Thoracic aorta (tissue), 2 donors: ENCODE measurements at regions not wholly inside any gene's neighbourhood (a gene's known extent, or its start where the extent isn't known, plus 50 kb on each side); places are given as distances from the start of the nearest gene placed in this dataset.
"Not testable (repeated sequence)": the region's sequence is repeated elsewhere in the genome, so short reads cannot be mapped to it uniquely, and the experiment has no call there.

Experiments used
- ATAC-seq: fragments of 150-250 bp; one replicate; pipeline ENCODE4 v1.8.0; 2017; ENCODE audit warnings: low read depth; ENCODE audit not compliant: insufficient number of reproducible peaks, low FRiP score
- DNase-seq: peaks from one replicate; pipeline ENCODE4 v3.0.0-alpha.2; 2020; ENCODE audit warnings: low spot score
- H3K27ac ChIP-seq, 2 donors: fragments of 200-600 bp; sonication (generic); 1 replicate in 1 of 2; 2 replicates in 1 of 2; pipeline ENCODE4 v1.5.1; 2016; ENCODE audit warnings: mild to moderate bottlenecking in 2 of 2, moderate library complexity in 2 of 2
- H3K27me3 ChIP-seq: fragments of 200-600 bp; sonication (generic); replicated peaks from 2 replicates; pipeline ENCODE4 v1.6.0; 2016; ENCODE audit warnings: mild to moderate bottlenecking; ENCODE audit not compliant: insufficient read depth
- H3K36me3 ChIP-seq: fragments of 200-600 bp; sonication (generic); one replicate; pipeline ENCODE4 v1.5.1; 2016
- H3K4me1 ChIP-seq, 2 donors: fragments of 200-600 bp; sonication (generic); 1 replicate in 1 of 2; 2 replicates in 1 of 2; pipeline versions ENCODE4 v1.5.1 to v1.6.0; 2016; ENCODE audit warnings: low read depth in 2 of 2, mild to moderate bottlenecking in 1 of 2; ENCODE audit not compliant: control insufficient read depth in 1 of 2
- H3K4me3 ChIP-seq: fragments of 200-600 bp; sonication (generic); 2 replicates; pipeline ENCODE4 v1.5.1; 2016; ENCODE audit warnings: mild to moderate bottlenecking
- H3K9me3 ChIP-seq: fragments of 200-600 bp; sonication (generic); 2 replicates; pipeline ENCODE4 v1.5.1; 2016
- CTCF ChIP-seq: fragments of 200-600 bp; sonication (generic); IDR thresholded peaks from one replicate; pipeline ENCODE4 v1.5.1; 2019; ENCODE audit warnings: antibody characterized with exemption

GRCh38 chr14:39548358-39548757 is 116.1 kb upstream of the FBXO33 start:
- ATAC-seq, result no peak
- Histone ChIP-seq H3K27me3 (no peaks in the 10 kb centered on the region), H3K9me3 (peaks cover 6% of the 10 kb centered on the region), H3K27ac (no peak overlapping the region), H3K4me1 (no peaks in the 10 kb centered on the region), H3K4me3 (no peak overlapping the region), H3K36me3 (no peaks in the 10 kb centered on the region)
- no peak for DNase-seq
- no peak for TF ChIP-seq CTCF

DNA sequence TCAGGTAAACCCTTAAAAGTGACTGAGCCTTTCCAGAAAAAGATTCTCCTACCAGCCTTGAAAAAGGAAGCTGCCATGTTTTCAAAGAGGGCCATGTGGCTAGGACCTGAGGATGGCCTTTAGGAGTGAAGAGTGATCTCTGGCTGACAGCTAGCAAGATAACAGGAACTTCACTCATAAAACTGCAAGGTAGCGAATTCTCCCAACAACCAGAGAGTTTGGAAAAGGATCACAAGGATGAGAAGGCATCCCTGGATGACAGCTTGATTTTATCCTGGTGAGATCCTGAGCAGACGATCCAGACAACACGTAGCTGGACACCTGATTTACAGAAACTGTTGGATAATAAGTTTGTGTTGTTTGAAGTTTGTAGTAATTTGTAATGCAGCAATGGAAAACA is 115.6 kb upstream of the FBXO33 start:
- H3K27me3 ChIP-seq, result no peaks in the 10 kb centered on the region
- DNase-seq (no peak), ATAC-seq (no peak)
- no peak overlapping the region for H3K27ac ChIP-seq
- TF ChIP-seq CTCF, result no peak
- H3K4me1 ChIP-seq, result no peaks in the 10 kb centered on the region
- peaks cover 11% of the 10 kb centered on the region for H3K9me3 ChIP-seq
- H3K4me3 ChIP-seq, result no peak overlapping the region
- H3K36me3 ChIP-seq, result no peaks in the 10 kb centered on the region

- Histone ChIP-seq H3K36me3 (no peaks in the 10 kb centered on the region), H3K9me3 (peaks cover 3% of the 10 kb centered on the region), H3K27ac (no peak overlapping the region), H3K4me3 (no peak overlapping the region), H3K4me1 (peaks cover 4 to 8% of the 10 kb centered on the region in 2 donors), H3K27me3 (no peaks in the 10 kb centered on the region)
- TF ChIP-seq CTCF, result no peak
- ATAC-seq (no peak), DNase-seq (no peak)
Measured at GRCh38 chr14:39505812-39506211, 73.6 kb upstream of the FBXO33 start.

DNA sequence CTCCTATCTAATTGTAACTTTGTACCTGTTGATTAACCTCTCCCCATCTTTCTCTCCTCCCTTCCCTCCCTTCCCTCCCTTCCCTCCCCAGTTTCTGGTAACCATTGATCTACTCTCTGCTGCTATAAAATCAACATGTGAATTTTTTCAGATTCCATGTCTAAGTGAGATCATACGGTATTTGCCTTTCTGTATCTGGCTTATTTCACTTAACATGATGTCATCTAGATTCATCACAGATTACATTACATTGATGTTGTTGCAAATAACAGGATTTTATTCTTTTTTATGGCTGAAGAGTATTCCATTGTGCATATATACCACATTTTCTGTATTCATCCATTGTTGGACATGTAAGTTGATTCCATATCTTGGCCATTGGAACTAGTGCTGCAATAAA is 68.0 kb upstream of the FBXO33 start:
- no peak overlapping the region for H3K4me3 ChIP-seq
- ATAC-seq, result no peak
- no peak for DNase-seq
- H3K9me3 ChIP-seq, result no peaks in the 10 kb centered on the region
- peaks cover 4 to 8% of the 10 kb centered on the region in 2 donors for H3K4me1 ChIP-seq
- TF ChIP-seq CTCF, result no peak
- H3K36me3 ChIP-seq, result no peaks in the 10 kb centered on the region
- no peak overlapping the region for H3K27ac ChIP-seq
- no peaks in the 10 kb centered on the region for H3K27me3 ChIP-seq

DNA sequence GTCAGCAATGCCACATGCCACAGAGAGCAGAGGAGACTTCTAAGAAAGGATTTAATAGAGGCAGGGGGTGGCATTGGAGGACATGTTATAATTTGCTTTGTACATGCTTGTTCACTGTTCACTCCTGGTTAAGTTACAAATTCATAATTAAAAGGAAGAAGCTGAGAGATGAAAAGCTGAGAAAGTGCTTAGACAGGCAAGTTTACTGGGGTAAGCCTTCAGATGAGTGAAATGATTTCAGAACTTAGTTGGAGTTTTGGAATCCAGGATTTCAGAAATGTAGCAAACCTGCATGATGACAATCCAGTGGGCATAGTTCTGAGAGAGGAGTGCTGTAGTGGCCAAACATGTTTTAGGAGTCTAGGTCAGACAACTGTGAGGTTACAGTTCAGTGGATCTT is 67.3 kb upstream of the FBXO33 start:
- ATAC-seq (no peak), DNase-seq (no peak)
- Histone ChIP-seq H3K27me3 (no peaks in the 10 kb centered on the region), H3K36me3 (no peaks in the 10 kb centered on the region), H3K4me1 (peaks cover 4 to 7% of the 10 kb centered on the region in 2 donors), H3K4me3 (no peak overlapping the region), H3K9me3 (no peaks in the 10 kb centered on the region), H3K27ac (no peak overlapping the region)
- TF ChIP-seq CTCF, result no peak

- H3K27ac ChIP-seq, ATAC-seq, H3K4me3 ChIP-seq, H3K4me1 ChIP-seq, H3K27me3 ChIP-seq, H3K9me3 ChIP-seq, H3K36me3 ChIP-seq, DNase-seq: not testable (repeated sequence)
Measured at GRCh38 chr14:39497677-39498076, 65.4 kb upstream of the FBXO33 start.
